CD14-positive monocyte (primary cell): ENCODE measurements at regions not wholly inside any gene's neighbourhood (a gene's known extent, or its start where the extent isn't known, plus 50 kb on each side); places are given as distances from the start of the nearest gene placed in this dataset.
"Not testable (repeated sequence)": the region's sequence is repeated elsewhere in the genome, so short reads cannot be mapped to it uniquely, and the experiment has no call there.

Experiments
- DNase-seq, 3 donors: peaks; one replicate each; pipeline ENCODE4 v3.0.0-alpha.2; 2011 to 2022
- H2AFZ ChIP-seq: 2 replicates; pipeline ENCODE4 v1.6.0; 2012; ENCODE audit warnings: mild to moderate bottlenecking, low read depth, low read length, inconsistent platforms; ENCODE audit not compliant: insufficient read depth, poor library complexity, severe bottlenecking
- H3K27ac ChIP-seq, 2 donors: 1 replicate in 1 of 2; 2 replicates in 1 of 2; pipeline ENCODE4 v1.5.1; 2012 to 2013; ENCODE audit warnings: low read length in 2 of 2, control low read depth in 1 of 2, inconsistent platforms in 1 of 2, low read depth in 1 of 2, mild to moderate bottlenecking in 1 of 2
- H3K27me3 ChIP-seq, 2 donors: one replicate each; pipeline versions ENCODE4 v1.6.0 to v1.6.1; 2011 to 2013; ENCODE audit warnings: low read length in 2 of 2; ENCODE audit not compliant: control insufficient read depth in 2 of 2, insufficient read depth in 2 of 2
- H3K36me3 ChIP-seq, 2 donors: replicated peaks in 1 of 2; 1 replicate in 1 of 2; 2 replicates in 1 of 2; pipeline versions ENCODE4 v1.5.1 to v1.6.1; 2012 to 2013; ENCODE audit warnings: low read length in 2 of 2, control low read depth in 1 of 2, inconsistent platforms in 1 of 2, mild to moderate bottlenecking in 1 of 2; ENCODE audit not compliant: insufficient read depth in 2 of 2, control insufficient read depth in 1 of 2
- H3K4me1 ChIP-seq, 2 donors: 1 replicate in 1 of 2; 2 replicates in 1 of 2; pipeline versions ENCODE4 v1.5.1 to v1.6.1; 2012 to 2013; ENCODE audit warnings: low read length in 2 of 2, control low read depth in 1 of 2, inconsistent platforms in 1 of 2, mild to moderate bottlenecking in 1 of 2, moderate library complexity in 1 of 2; ENCODE audit not compliant: insufficient read depth in 2 of 2, control insufficient read depth in 1 of 2
- H3K4me2 ChIP-seq: replicated peaks from 2 replicates; pipeline ENCODE3; 2012; ENCODE audit warnings: low read length, moderate library complexity, mild to moderate bottlenecking; ENCODE audit not compliant: poor library complexity, severe bottlenecking; ENCODE audit errors: extremely low read depth
- H3K4me3 ChIP-seq, 3 experiments: fragments of 200-600 bp in 1 of 3; sonication (generic) in 1 of 3; replicated peaks in 1 of 3; 1 replicate in 2 of 3; 2 replicates in 1 of 3; pipeline ENCODE4 v1.5.1; 2011 to 2013; ENCODE audit warnings: low read length in 3 of 3, mild to moderate bottlenecking in 3 of 3, control low read depth in 2 of 3, low read depth in 2 of 3, inconsistent platforms in 1 of 3, moderate library complexity in 1 of 3
- H3K79me2 ChIP-seq: 2 replicates; pipeline ENCODE4 v1.6.0; 2012; ENCODE audit warnings: mild to moderate bottlenecking, control low read depth, inconsistent platforms, low read length, moderate library complexity; ENCODE audit not compliant: insufficient read depth
- H3K9ac ChIP-seq: 2 replicates; pipeline ENCODE4 v1.6.0; 2017; ENCODE audit warnings: low read length, mild to moderate bottlenecking; ENCODE audit not compliant: insufficient read depth, poor library complexity, severe bottlenecking
- H3K9me3 ChIP-seq, 2 donors: replicated peaks in 1 of 2; 1 replicate in 1 of 2; 2 replicates in 1 of 2; pipeline versions ENCODE4 v1.5.1 to v1.6.1; 2012 to 2013; ENCODE audit warnings: low read length in 2 of 2, control low read depth in 1 of 2; ENCODE audit not compliant: control insufficient read depth in 1 of 2, insufficient read depth in 1 of 2
- H4K20me1 ChIP-seq: 2 replicates; pipeline ENCODE4 v1.6.0; 2012; ENCODE audit warnings: mild to moderate bottlenecking, low read length, control low read depth, moderate library complexity; ENCODE audit not compliant: insufficient read depth
- H3K27ac Mint-ChIP-seq, 7 donors: one replicate each; pipeline ENCODE4 v1.8.0; 2020; ENCODE audit warnings: mild to moderate bottlenecking in 7 of 7, mixed read lengths in 7 of 7, moderate library complexity in 6 of 7, inconsistent platforms in 2 of 7
- H3K27me3 Mint-ChIP-seq, 3 donors: one replicate each; pipeline ENCODE4 v1.8.0; 2021 to 2022; ENCODE audit warnings: low read depth in 3 of 3, mild to moderate bottlenecking in 3 of 3, mixed read lengths in 3 of 3, moderate library complexity in 3 of 3, inconsistent platforms in 1 of 3
- H3K36me3 Mint-ChIP-seq, 2 donors: one replicate each; pipeline ENCODE4 v1.8.0; 2020; ENCODE audit warnings: mixed read lengths in 2 of 2, inconsistent platforms in 1 of 2, mild to moderate bottlenecking in 1 of 2
- H3K4me1 Mint-ChIP-seq: one replicate; pipeline ENCODE4 v1.8.0; 2020; ENCODE audit warnings: mild to moderate bottlenecking, mixed read lengths
- H3K4me3 Mint-ChIP-seq, 2 donors: one replicate each; pipeline ENCODE4 v1.8.0; 2020; ENCODE audit warnings: mild to moderate bottlenecking in 2 of 2, mixed read lengths in 2 of 2, moderate library complexity in 1 of 2
- H3K9me3 Mint-ChIP-seq, 7 donors: one replicate each; pipeline ENCODE4 v1.8.0; 2020 to 2022; ENCODE audit warnings: mixed read lengths in 7 of 7, mild to moderate bottlenecking in 6 of 7, moderate library complexity in 6 of 7, inconsistent platforms in 2 of 7
- WGBS: methylation state at CpG from one replicate; pipeline ENCODE4 v1.1.5; 2013; ENCODE audit warnings: missing lambda C conversion rate; ENCODE audit not compliant: insufficient coverage; 5-methylcytosine and 5-hydroxymethylcytosine counted together
- intact Hi-C, 2 donors: fragments of 100-400 bp; cut with micrococcal nuclease; formaldehyde crosslinking; loops; one replicate each; pipeline versions ENCODE4 v1.15.0 to v1.15.1; 2023
- TF ChIP-seq, protein P1 (sequence below): fragments of 200-600 bp; IDR thresholded peaks from one replicate; pipeline ENCODE4 v1.8.0; 2022; ENCODE audit warnings: antibody characterized with exemption, mild to moderate bottlenecking

DNA sequence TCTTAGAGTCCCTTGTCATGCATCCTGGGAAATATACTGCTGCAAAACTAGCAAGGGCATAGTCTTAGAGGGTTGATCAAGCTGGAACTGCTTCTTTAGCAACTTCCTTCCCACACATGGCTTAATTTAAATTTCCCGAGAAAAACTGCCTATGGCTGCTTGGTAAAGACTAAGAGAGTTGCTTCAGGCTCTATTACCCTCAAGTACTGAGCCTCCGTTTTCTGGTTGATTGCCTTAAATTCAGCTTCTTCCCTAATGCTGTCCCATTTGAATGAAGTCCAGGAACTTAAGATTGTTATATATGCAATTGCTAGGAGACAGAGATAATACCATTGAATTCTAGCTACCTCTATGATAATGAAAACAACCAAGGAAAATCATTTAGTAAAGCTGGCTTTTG lies 385.7 kb upstream of the CYLC2 start:
- H3K9ac ChIP-seq: no peak overlapping the region
- peaks cover 0 to 13% (median 3%) of the 10 kb centered on the region in 7 donors for H3K9me3 Mint-ChIP-seq
- TF ChIP-seq, protein P1, sequence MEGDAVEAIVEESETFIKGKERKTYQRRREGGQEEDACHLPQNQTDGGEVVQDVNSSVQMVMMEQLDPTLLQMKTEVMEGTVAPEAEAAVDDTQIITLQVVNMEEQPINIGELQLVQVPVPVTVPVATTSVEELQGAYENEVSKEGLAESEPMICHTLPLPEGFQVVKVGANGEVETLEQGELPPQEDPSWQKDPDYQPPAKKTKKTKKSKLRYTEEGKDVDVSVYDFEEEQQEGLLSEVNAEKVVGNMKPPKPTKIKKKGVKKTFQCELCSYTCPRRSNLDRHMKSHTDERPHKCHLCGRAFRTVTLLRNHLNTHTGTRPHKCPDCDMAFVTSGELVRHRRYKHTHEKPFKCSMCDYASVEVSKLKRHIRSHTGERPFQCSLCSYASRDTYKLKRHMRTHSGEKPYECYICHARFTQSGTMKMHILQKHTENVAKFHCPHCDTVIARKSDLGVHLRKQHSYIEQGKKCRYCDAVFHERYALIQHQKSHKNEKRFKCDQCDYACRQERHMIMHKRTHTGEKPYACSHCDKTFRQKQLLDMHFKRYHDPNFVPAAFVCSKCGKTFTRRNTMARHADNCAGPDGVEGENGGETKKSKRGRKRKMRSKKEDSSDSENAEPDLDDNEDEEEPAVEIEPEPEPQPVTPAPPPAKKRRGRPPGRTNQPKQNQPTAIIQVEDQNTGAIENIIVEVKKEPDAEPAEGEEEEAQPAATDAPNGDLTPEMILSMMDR: no peak
- no peak overlapping the region for H3K4me3 ChIP-seq
- H3K27me3 ChIP-seq: no peaks in the 10 kb centered on the region
- no peaks in the 10 kb centered on the region for H3K79me2 ChIP-seq
- H3K4me3 Mint-ChIP-seq: no peak overlapping the region
- no peak overlapping the region for H3K27ac Mint-ChIP-seq
- H2AFZ ChIP-seq: no peak overlapping the region
- no peaks in the 10 kb centered on the region for H3K4me1 Mint-ChIP-seq
- H3K4me2 ChIP-seq: no peak overlapping the region
- no peaks in the 10 kb centered on the region for H3K36me3 Mint-ChIP-seq
- H3K27me3 Mint-ChIP-seq: no peaks in the 10 kb centered on the region
- no peaks in the 10 kb centered on the region for H3K36me3 ChIP-seq
- no peaks in the 10 kb centered on the region for H4K20me1 ChIP-seq
- no peak overlapping the region for H3K27ac ChIP-seq
- DNase-seq: no peak
- H3K4me1 ChIP-seq: no peaks in the 10 kb centered on the region
- H3K9me3 ChIP-seq: peaks cover 0 to 3% of the 10 kb centered on the region in 2 donors
- no CpG with 5 or more reads among the region's 2 CpGs for WGBS
- intact Hi-C loops: no loop called here

DNA sequence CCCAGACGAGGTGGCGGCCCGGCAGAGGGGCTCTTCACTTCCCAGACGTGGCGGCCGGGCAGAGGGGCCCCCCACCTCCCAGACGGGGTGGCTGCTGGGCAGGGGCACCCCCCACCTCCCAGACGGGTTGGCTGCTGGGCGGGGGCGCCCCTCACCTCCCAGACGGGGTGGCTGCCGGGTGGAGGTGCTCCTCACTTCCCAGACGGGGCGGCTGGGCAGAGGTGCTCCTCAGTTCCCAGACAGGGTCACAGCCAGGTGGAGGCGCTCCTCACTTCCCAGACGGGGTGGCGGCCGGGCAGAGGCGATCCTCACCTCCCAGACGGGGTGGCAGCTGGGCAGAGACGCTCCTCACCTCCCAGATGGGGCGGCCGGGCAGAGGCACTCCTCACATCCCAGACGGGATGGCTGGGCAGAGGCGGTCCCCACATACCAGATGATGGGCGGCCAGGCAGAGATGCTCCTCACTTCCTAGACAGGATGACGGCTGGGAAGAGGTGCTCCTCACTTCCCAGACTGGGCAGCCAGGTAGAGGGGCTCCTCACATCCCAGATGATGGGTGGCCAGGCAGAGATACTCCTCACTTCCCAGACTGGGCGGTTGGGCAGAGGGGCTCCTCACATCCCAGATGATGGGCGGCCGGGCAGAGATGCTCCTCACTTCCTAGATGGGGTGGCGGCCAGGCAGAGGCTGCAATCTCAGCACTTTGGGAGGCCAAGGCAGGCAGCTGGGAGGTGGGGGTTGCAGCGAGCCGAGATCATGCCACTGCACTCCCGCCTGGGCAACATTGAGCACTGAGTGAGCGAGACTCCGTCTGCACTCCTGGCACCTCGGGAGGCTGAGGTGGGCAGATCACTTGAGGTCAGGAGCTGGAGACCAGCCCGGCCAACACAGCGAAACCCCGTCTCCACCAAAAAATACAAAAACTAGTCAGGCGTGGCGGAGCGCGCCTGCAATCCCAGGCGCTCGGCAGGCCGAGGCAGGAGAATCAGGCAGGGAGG lies 391.6 kb upstream of the CYLC2 start:
- H3K4me1 Mint-ChIP-seq, H3K4me2 ChIP-seq, H3K4me1 ChIP-seq, H3K27me3 Mint-ChIP-seq, H3K27ac ChIP-seq, H4K20me1 ChIP-seq, H3K9ac ChIP-seq, H3K36me3 Mint-ChIP-seq, intact Hi-C loops, H3K4me3 Mint-ChIP-seq, H3K4me3 ChIP-seq, DNase-seq, H3K36me3 ChIP-seq, H2AFZ ChIP-seq, H3K79me2 ChIP-seq, H3K27me3 ChIP-seq: not testable (repeated sequence)
- 91% methylated on average over 38 of the region's 47 CpGs for WGBS
- peaks cover 14 to 29% of the 10 kb centered on the region in 2 donors for H3K9me3 ChIP-seq
- Mint-ChIP-seq H3K27ac (peak overlapping the region in 1 of 7 donors; percentile 16), H3K9me3 (peaks cover 10 to 37% (median 20%) of the 10 kb centered on the region in 7 donors)
